ENCODE measurements at regions not wholly inside any gene's neighbourhood (a gene's known extent, or its start where the extent isn't known, plus 50 kb on each side); places are given as distances from the start of the nearest gene placed in this dataset.
"Not testable (repeated sequence)": the region's sequence is repeated elsewhere in the genome, so short reads cannot be mapped to it uniquely, and the experiment has no call there.

DNA sequence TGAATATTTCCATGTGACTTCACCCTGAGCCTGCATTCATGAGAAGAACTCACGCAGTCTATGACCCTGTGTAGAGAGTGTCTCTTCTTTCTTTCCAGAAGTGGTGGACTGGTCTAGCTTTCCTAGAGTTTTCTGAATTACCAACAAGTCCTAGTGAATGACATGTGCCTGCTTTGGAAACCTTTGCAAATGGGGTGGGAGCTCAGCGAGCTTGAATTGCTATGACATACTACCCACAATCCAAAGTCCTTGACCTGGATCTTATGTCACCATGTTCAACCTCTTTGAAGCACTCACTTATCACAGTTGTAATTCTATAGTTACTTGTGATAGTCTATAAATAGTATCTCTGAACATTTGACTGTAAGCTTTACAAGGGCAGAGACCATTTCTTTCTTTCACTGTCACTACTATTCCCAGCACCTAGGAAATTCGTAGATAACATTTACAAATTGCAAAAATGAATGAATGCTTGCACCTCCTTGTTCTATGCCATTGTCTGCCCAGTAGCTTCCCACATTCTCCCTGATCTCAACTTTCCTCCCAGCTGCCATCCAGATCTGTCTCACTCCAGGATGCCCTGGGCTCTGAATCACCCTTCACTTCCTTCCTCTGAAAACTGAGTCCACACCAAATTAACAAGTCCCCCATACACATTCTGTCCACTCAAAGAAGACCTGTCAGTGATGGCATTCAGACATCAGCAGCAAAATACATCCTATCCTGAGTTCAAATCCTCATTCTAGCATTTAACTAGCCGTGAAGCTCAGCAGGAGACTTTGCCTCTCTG, 201.9 kb upstream of the SESN3 start:
- no peak for DNase-seq

DNA sequence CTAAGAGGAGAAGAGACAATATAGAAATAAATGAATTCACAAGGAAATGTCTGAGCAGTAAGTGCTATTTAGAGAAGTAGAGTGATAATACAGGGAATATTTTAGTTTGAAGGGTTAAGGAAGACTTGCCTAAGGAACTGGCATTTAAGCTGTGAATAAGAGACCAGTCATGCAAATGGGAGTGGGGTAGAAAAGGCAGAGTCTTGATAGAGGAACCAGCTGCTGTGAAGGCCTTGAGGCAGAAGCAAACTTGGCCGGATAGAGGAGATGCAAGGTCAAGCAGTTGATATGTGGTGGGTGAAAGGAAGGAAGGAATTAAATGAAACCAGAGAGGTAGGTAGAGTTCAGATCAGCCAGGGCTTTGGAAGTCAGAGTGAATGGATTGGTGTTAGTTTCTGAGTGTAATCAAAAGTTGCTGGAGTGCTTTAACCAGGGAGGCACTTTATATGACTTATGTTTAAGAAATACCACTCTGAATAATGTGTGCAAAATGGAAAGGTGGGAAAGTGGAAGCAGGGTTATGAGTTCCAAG, 198.4 kb upstream of the SESN3 start:
- no peak for DNase-seq

DNA sequence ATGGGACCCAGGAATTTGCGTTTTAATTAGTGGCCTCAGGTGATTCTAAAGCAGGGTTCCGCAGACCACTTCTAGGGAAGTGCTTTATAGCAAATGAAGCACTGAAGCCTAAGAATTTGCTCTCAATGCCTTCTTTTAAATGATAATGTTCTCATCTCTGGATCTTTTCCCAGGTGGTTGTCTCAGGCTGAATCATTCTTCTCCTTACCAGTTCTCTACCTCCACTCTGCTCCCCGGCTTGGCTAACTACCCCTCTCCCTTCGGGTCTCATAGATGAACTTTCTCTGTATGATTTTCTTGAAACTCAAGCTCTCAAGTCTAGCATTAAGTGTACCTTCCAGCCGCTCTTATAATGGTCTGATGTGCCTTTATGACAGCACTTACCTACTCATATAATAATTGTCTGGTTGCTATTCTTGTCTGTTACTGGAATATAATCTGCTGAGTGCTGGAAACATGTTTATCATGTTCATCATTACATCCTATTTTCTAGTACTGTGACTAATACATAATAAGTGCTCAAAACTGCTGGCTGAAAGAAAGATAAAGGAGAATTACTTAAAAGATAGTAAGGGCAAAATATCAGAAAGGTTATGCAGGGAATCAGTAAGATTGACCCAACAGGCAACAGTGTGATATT, 195.9 kb upstream of the SESN3 start:
- DNase-seq, result no peak

DNA sequence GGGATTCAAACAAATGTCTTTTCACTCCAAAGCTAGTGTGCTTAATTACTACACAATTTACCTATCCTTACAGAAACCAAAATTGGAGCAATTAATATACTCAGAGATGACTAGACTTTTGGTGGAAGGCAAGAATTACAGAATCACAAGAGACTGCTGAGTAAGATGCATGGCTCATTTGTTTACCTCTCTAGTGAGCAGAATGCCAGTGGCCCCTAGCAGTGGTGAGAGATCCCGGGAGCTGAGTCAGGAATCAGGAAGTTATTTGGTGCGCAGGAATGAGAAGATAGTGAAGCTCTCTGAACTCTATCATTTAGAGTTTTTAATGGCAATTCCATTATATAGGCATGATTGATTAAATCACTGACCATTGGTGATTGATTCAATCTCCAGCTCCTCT, 188.9 kb upstream of the SESN3 start:
- DNase-seq, result no peak

DNA sequence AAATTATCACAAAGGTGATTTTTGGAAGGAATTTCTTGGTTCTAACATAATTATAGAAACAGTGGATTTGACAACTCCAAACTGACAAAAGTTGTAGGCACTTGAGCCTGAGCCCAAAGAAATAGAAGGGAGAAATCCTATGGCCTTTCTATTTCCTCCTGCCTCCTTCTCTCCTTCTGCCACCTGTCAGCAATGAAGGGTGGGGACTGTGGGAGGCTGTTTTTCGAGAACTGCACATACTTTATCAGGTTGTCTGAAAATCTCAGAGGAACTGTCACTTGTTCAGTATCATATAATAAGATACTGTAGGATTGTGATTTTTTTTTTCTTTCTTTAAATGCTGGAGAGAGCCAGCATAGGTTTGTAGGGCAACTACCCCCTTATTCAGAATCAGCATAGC, 187.9 kb upstream of the SESN3 start:
- no peak for DNase-seq

DNA sequence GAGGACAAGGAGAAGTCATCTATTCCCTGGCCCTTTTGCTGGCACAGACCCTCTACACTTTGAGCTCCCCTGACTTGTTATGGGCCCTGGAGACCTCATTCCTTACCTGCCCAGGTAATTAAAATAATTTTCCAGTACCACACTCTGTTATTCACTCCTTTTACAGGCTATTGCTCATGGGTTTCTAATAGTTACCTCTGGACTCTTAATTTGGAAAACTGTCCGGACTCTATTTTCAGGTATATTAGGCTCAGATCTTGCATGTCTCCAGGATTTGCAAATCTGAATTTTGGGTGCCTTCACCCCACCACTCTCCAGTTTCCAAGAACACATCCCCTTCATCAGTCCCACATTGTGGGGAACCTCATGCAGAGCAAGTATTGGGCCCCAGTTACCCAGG, 186.8 kb upstream of the SESN3 start:
- no peak for DNase-seq

DNA sequence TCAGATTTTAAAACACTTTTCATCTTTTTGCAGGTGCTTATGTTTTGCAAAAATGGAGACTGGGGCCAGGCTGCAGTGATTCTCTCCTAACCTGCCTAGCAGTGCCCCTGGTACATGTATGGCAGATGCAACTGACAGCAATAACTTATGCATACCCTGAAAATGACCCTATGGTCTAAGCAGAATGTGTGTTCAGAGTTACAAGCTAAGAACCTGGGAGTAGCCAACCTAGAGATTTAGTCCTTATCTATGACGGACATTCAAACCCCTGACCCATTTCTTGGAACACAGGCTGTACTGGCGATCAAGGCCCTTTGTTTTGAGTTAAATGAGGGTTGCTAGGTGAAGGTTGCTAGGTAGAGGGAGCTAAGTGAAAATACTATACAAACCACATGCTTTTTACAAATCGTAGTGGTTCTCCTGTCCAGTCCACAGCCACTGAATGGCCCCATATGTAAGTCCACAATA, 184.9 kb upstream of the SESN3 start:
- DNase-seq, result no peak

DNA sequence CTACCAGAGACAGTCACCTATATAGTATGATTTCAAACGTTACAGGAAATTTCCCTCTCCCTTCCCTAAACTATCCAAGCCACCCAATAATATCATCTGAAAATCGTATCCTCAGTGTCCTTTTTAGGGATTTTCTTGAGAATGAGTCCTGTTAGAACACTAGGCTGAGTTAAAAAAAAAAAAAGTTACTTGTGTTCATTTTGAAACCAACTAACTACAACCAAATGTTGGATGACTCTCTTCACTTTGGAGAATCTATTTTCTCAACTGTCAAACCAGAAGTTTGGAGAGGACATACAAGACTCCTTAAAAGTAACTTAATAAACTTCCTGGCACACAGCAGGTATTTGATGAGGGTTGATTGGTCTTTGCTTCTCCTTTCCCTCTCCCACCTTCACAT, 183.2 kb upstream of the SESN3 start:
- no peak for DNase-seq

DNA sequence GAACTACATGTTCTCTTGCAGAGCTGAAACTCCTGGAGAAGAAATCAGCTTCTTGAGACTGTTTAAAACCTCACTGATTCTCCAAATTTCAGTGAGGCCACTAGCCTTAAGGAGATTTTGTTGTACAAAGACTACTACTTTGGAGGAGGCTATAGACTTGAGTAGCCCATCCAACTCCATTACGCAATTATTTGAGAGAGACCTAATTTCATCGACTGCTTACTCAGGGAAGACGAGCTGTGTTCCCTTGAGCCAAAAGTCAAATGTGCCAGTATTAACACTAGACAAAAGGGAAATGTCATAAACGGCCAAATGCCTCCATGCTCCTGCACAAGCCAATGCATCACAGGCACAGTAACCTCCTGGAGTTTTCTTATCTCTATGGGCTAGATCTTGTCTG, 182.8 kb upstream of the SESN3 start:
- DNase-seq, result no peak

DNA sequence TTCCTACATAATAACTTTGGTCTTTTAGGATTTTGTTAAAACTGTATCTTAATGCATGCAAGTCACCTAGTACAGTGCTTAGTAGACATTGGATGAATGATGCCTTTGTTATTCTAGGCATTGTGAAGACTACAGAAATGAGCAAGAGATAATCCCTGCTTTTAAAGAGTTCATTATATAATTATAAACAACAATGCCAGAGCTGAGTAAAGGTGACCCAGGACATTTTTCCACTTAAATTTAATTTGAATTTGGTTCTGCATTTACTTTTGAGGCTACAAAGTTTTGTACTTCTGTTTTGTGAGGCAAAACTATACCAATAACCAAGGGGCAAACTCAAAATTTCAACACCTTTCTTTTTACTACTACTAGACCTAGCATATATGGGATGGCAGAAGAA, 182.0 kb upstream of the SESN3 start:
- DNase-seq, result no peak

DNA sequence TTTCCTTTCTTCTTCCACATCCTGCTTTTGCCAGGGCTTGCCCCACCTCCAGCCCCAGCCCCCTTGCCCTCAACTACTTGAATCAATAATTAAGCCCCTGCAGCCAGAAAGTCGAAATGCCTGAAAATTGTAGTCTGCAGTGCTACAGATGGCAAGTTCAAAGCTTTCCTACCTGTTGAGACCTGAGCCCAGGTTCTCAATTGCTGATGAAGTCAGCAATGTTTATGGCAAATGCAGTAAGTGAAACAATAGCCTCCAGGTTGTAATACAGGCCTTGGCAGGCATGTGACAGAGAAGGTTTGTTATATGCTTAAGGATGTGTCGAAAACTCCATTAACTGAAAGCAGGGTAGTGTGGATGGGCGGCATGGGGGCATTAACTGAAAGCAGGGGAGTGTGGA, 181.1 kb upstream of the SESN3 start:
- no peak for DNase-seq

DNA sequence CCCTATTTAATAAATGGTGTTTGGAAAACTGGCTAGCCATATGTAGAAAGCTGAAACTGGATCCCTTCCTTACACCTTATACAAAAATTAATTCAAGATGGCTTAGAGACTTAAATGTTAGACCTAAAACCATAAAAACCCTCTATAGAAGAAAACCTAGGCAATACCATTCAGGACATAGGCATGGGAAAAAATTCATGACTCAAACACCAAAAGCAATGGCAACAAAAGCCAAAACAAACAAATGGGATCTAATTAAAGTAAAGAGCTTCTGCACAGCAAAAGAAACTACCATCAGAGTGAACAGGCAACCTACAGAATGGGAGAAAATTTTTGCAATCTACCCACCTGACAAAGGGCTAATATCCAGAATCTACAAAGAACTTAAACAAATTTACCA, 179.7 kb upstream of the SESN3 start:
- DNase-seq, result not testable (repeated sequence)

DNA sequence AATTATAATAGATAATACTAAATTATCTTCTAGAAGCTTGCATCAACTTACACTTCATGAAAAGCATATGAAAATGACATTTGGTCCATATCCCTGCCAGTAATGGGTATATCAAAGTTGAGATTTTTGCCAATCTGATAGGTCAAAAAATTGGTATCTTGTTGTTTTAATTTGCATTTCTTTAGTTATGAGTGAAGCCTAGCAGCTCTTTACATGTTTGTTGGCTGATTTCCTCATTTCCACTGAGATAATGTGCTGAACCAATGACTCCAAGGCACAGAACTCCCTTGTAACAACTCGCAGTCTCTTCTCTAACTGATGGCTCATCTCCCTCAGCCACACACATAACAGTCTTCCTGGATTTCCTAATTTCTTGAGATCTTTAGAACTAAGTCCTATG, 175.3 kb upstream of the SESN3 start:
- DNase-seq, result no peak

DNA sequence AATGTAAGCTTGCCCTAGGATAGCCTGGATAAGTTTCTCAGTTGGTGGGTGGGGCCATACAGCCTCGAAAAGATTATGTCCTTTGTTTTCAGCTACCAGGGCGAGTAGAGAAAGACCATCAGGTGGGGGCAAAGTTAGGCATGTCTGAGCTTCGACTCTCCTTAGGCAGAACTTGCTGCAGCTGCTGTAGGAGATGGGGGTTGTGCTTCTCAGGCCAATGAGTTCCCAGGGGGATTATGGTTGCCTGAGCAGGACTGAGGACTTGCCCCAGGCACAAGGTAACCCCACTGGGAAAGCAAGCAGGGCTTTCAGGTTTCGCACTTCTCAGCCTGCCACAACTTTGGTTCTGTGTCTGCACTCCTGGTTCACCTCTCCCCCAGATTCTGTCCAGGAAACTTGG, 173.4 kb upstream of the SESN3 start:
- DNase-seq, result no peak

DNA sequence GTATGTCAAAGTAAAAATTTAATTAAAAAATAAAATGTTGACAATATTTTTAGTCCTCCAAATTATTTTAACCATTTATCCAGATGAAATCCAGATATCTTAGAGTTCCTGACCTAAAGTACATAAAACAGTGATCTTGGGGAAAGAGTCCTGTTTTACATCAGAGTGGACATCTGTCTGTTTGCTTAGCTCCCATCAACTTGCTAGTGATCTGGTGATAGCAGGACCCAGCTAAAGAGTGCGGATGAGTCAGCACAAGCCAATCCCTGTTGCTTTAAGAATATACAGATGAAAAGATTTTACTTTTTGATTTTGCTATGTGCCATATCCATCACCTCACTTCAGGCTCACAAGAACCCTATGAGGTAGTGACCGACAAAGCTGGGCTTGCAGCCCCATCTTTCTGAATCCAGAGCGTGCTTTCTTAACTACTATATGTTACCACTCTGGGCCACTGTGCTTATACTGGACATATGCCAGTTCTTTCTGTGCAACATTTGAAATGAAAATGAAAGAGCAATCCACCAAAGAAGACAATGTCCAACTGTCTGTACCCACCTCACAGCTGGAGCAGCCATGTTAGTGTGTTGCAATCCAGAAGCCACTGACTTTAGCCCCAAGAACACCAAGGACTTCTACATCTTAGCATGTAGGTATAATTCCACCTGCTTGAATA, 167.6 kb upstream of the SESN3 start:
- no peak for DNase-seq

DNA sequence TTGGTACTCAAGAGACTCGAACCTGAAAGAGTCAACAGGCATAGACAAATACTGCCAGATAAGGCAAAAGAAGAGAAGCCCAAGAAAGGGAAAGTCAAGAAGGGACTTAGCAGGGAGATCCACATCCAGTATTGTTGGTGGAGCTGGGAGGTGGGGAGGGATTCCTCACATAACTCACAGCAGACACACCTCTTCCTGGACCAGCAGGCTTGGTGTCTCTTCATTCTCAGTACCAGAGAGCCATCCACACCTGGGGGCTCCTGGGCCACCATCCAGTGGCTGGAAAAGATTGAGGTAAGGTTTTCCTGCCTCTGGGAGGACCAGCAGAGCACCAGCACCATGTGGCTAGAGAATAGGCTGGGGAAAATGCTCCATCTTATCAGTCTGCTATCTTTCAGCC, 161.6 kb upstream of the SESN3 start:
- no peak for DNase-seq

DNA sequence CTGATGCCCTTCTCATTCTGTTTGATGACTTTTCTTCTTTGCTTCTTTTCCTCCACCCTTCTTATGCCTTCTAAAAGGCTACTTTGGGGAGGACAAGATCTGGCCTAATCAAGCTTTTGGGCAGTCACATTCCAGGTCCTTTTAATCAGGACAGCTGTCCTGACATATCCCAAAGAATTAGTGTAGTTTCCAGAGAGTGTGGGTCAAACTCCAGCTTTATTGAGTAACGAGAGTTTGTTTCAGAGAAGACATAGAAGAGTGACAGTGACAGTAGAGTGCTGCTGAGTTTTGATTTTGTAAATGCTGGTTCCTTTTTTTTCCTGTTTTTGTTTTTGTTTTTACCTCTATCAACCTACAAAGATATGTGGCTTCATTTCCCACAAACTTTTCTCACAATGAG, 158.4 kb upstream of the SESN3 start:
- DNase-seq, result no peak

DNA sequence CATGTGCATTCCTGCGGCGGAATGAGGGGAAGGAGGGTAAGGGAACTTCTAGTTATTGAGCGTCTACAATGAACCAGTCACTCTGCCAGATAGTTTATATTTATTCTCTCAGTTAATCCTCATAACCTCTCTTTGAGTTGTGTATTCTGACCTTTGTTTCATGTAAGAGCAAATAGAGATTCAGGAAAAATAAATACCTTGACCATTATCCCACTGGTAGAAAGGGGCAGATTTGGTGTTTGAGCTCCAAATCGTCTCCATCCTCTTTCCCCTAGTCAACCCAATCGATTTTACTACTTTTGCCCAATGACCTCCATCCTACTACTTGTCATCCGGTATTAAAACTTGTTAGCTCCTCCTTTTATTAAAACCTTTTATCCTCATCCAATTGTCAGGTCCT, 157.1 kb upstream of the SESN3 start:
- no peak for DNase-seq

DNA sequence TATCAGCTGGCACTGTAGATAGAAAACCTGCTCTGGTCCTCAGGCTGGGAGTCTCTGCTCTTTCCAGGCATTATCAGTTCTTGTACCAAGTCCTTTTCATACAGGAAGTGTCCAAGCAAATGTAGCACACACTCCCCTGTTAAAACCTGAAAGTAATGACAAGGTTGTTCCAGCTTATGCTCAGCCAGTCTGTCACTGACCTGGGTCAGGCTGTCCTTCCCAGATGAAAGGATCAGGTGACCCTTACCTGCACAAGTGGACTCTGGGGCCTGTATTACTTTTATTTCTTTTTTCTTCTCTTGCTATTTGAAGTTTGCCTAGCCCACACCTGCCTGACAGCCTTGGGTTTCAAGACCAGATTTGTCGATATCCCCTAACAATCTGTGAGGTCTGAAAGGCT, 156.3 kb upstream of the SESN3 start:
- no peak for DNase-seq

DNA sequence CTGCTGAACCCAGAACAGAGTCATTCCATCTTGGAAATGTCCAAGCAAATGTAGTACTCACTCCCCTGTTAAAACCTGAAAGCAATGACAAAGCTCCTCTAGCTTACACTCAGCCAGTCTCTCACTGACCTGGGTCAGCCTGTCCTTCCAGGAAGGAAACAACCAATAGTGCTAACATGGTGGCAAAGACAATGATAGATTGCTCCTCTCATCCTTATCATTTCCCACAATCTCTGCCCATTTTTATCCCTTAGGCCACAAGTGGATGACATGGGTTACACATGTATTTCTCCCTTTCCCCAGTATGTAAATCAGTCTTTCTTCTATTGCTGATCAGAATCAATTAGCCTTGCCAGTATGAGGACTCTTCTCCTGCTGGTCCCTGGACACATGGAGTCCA, 154.6 kb upstream of the SESN3 start:
- DNase-seq, result no peak

DNA sequence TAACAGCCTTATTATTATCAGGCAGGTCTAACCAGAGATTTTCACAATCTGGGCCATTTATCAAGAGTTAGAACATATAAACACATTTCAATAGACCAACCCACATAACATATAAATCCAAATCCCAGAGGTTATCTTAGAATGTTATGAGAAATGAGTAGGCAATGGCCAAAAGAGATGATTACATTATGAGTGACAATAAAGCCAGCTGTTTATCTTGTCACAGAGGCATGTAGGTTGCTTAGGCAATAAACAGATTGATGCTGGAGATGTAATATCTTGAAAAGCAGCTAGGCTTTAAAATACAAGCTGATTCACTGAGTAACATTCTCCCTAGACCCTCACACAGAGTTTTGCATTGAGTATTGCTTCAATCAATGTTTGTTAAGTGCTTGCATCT, 148.5 kb upstream of the SESN3 start:
- DNase-seq, result no peak

DNA sequence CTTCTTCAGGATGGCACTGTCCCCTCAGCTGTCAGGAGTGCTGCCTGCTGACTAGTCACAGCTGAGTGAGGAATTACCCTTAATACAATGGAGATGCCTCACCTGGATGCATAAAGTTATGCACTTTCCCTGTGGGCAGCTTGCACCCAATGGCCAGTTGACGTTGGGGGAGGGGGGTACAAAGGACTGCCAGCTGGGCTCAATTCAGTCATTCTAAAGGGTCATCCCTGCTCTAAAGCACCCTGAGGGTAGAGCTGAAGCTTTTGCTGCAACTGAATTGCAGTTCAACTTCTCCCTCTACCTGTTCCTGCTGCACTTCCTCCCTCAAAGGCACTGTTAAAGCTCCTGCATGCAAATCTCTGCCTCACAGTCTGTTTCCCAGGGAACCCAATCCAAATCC, 147.8 kb upstream of the SESN3 start:
- DNase-seq, result no peak

DNA sequence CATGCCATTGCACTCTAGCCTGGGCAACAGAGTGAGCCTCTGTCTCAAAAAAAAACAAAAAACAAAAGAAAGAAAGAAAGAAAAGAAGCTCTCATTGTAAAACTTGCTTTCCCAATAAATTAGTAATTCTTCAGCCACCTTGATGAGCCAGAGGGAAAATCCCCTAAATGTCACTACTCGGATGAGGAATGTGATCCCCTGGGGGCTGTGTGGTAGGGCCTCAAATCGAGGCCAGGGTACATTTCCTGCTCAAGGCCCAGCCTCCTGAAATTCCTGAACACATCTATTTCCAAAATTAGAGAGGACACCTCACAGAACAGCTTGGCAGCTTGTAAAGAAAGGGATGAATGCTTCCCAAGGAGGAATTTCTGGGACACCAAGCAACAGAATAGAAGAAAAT, 147.1 kb upstream of the SESN3 start:
- no peak for DNase-seq

DNA sequence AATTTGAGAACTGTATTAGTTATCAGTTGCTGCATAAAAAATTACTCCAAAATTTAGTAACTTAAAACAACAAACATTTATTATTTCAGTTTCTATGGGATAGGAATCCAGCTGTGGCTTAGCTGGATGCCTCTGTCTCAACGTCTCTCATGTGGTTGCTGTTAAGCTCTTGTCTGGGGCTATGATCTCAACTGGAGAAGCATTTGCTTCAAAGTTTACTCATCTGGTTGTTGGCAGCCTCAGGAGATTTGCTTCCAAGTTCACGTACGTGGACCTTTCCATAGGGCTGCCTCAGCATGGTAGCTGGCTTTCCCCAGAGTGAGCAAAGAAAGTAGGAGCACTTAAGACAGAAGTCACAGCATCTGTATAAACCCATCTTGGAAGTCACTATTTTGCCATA, 144.9 kb upstream of the SESN3 start:
- DNase-seq, result no peak

All from stimulated activated CD4-positive, alpha-beta T cell treated with anti-CD3 and anti-CD28 coated beads, Interleukin-15, amount 100 ng/mL, for 24 hours (primary cell).